GM20000 (cell line): ENCODE measurements at regions not wholly inside any gene's neighbourhood (a gene's known extent, or its start where the extent isn't known, plus 50 kb on each side); places are given as distances from the start of the nearest gene placed in this dataset.
"Not testable (repeated sequence)": the region's sequence is repeated elsewhere in the genome, so short reads cannot be mapped to it uniquely, and the experiment has no call there.

Source experiments
- DNase-seq: peaks from one replicate; pipeline ENCODE4 v3.0.0; 2012; ENCODE audit warnings: low spot score
- CTCF ChIP-seq: IDR thresholded peaks from 2 replicates; pipeline ENCODE4 v1.5.1; 2012; ENCODE audit warnings: mild to moderate bottlenecking, control low read depth; ENCODE audit errors: extremely low read depth, missing control alignments

DNA sequence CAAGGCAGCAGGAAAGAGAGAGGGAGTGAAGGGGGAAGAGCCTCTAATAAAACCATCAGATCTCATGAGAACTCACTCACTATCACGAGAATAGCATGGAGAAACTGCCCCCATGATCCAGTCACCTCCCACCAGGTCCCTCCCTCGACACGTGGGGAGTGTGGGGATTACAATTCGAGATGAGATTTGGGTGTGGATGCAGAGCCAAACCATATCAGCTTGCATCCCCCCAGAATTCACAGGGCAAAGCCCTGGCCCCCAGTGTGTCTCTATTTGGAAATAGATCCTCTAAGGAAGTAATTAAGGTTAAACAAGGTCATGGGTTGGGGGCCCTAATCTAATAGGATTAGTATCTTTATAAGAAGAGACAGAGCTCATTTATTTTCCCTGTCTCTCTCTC, 56.1 kb upstream of the TCL1A start:
- DNase-seq = no peak
- no peak for TF ChIP-seq CTCF

GRCh38 chr14:95769431-95769830, 55.5 kb upstream of the TCL1A start:
- not testable (repeated sequence) for DNase-seq

DNA sequence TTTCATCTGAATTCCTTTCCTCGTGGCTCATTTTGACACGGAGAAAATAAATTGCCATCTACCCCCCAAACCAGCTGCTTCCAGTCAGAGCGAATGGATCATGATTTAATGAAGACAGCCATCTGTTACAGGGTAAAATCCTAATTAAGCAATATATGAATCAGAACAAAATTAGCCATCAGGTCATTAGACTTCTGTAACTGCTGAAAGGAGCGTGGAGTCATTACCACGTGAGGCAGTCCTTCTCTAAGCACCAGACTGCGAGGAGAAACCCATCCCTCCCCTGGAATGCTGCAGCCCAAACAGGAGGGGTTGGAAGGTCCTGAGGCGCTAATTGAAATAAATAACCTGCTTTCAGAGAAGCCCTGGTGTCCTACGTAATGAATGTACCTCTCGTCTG, 51.1 kb upstream of the TCL1A start:
- DNase-seq = no peak
- no peak for TF ChIP-seq CTCF

- no peak for DNase-seq
- TF ChIP-seq CTCF = no peak
Measured at GRCh38 chr14:95763875-95764274, 50.0 kb upstream of the TCL1A start.
